ENCODE measurements at regions not wholly inside any gene's neighbourhood (a gene's known extent, or its start where the extent isn't known, plus 50 kb on each side); places are given as distances from the start of the nearest gene placed in this dataset.

DNA sequence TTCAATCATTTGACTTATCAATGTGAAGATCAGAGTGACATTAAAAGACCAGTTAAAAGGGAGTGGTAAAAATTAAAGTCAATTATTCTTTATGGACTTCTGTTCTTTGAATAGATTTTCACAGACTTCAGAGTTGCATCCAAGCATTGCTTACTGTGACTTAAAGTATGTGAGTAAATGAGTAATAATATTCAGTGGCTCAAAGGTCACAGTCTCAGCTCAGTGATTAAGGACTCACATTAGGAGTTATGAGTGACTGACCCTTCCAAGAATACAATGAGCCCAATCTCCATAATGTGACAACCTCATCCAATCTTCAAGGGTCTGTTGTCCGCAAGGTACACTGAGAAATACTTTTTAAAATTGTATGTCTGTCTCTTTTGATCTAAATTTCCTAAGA, 811.2 kb downstream of the BRINP1 start:
- TF ChIP-seq, protein P1, sequence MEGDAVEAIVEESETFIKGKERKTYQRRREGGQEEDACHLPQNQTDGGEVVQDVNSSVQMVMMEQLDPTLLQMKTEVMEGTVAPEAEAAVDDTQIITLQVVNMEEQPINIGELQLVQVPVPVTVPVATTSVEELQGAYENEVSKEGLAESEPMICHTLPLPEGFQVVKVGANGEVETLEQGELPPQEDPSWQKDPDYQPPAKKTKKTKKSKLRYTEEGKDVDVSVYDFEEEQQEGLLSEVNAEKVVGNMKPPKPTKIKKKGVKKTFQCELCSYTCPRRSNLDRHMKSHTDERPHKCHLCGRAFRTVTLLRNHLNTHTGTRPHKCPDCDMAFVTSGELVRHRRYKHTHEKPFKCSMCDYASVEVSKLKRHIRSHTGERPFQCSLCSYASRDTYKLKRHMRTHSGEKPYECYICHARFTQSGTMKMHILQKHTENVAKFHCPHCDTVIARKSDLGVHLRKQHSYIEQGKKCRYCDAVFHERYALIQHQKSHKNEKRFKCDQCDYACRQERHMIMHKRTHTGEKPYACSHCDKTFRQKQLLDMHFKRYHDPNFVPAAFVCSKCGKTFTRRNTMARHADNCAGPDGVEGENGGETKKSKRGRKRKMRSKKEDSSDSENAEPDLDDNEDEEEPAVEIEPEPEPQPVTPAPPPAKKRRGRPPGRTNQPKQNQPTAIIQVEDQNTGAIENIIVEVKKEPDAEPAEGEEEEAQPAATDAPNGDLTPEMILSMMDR (conservative IDR thresholded peaks at IDR 0.05; ENCODE audit: low read length), result no peak
- no peak for TF ChIP-seq EZH2phosphoT487 (IDR thresholded peaks at IDR 0.05; ENCODE audit: borderline replicate concordance)
